Neural cell (in vitro differentiated cells): ENCODE measurements at regions not wholly inside any gene's neighbourhood (a gene's known extent, or its start where the extent isn't known, plus 50 kb on each side); places are given as distances from the start of the nearest gene placed in this dataset.

Experiments
- H2AFZ ChIP-seq: fragments of 200-600, 300-800 bp; sonication (generic), shearing (Covaris generic); 2 replicates; pipeline ENCODE4 v1.6.0; 2014; ENCODE audit warnings: low read depth, mild to moderate bottlenecking, antibody characterized with exemption, low read length, moderate library complexity
- H3F3A ChIP-seq: fragments of 200-600 bp; shearing (Covaris generic); 2 replicates; pipeline ENCODE4 v1.6.1; 2016; ENCODE audit warnings: mild to moderate bottlenecking, moderate library complexity, mixed read lengths, antibody characterized with exemption, low read length; ENCODE audit not compliant: insufficient read depth, poor library complexity, severe bottlenecking
- H3K27ac ChIP-seq: fragments of 200-600, 300-800 bp; sonication (generic), shearing (Covaris generic); 2 replicates; pipeline ENCODE4 v1.5.1; 2014; ENCODE audit warnings: mild to moderate bottlenecking, low read length, moderate library complexity
- H3K27me3 ChIP-seq: fragments of 300-800, 200-600 bp; sonication (generic), shearing (Covaris generic); 2 replicates; pipeline ENCODE4 v1.6.0; 2014; ENCODE audit warnings: mild to moderate bottlenecking, low read depth, low read length, moderate library complexity; ENCODE audit not compliant: insufficient read depth
- H3K36me3 ChIP-seq: fragments of 300-800, 200-600 bp; sonication (generic), shearing (Covaris generic); 2 replicates; pipeline ENCODE4 v1.5.1; 2014; ENCODE audit warnings: mild to moderate bottlenecking, antibody characterized with exemption, low read length, moderate library complexity; ENCODE audit not compliant: insufficient read depth
- H3K4me2 ChIP-seq: fragments of 300-800, 200-600 bp; sonication (generic), shearing (Covaris generic); 2 replicates; pipeline ENCODE4 v1.6.0; 2014; ENCODE audit warnings: mild to moderate bottlenecking, low read length
- H3K4me3 ChIP-seq: fragments of 300-800, 200-600 bp; sonication (generic), shearing (Covaris generic); 2 replicates; pipeline ENCODE4 v1.5.1; 2014; ENCODE audit warnings: mild to moderate bottlenecking, low read length, moderate library complexity
- H3K79me2 ChIP-seq: fragments of 200-600 bp; shearing (Covaris generic); replicated peaks from 2 replicates; pipeline ENCODE4 v1.6.0; 2014; ENCODE audit warnings: mild to moderate bottlenecking, low read length, moderate library complexity; ENCODE audit not compliant: insufficient read depth
- H3K9ac ChIP-seq: fragments of 300-800, 200-600 bp; sonication (generic), shearing (Covaris generic); 2 replicates; pipeline ENCODE4 v1.6.1; 2016; ENCODE audit warnings: mild to moderate bottlenecking, low read length, mixed read lengths
- H3K9me2 ChIP-seq: fragments of 200-600 bp; shearing (Covaris generic); 2 replicates; pipeline ENCODE4 v1.6.1; 2016; ENCODE audit warnings: mild to moderate bottlenecking, low read length, mixed read lengths; ENCODE audit not compliant: insufficient read depth
- H3K9me3 ChIP-seq: fragments of 200-600, 300-800 bp; sonication (generic), shearing (Covaris generic); 2 replicates; pipeline ENCODE4 v1.6.1; 2016; ENCODE audit warnings: mild to moderate bottlenecking, mixed run types, low read length, moderate library complexity, mixed read lengths
- H4K20me1 ChIP-seq: fragments of 200-600 bp; shearing (Covaris generic); 2 replicates; pipeline ENCODE4 v1.6.1; 2016; ENCODE audit warnings: mild to moderate bottlenecking, mixed run types; ENCODE audit not compliant: insufficient read depth
- CTCF ChIP-seq: fragments of 450-650 bp; IDR thresholded peaks from 2 replicates; pipeline ENCODE4 v1.5.1; 2014; ENCODE audit warnings: antibody characterized with exemption, mild to moderate bottlenecking, moderate library complexity; ENCODE audit not compliant: poor library complexity, severe bottlenecking
- EP300 ChIP-seq: fragments of 450-650 bp; conservative IDR thresholded peaks from 2 replicates; pipeline ENCODE4 v1.6.1; 2014; ENCODE audit warnings: antibody characterized with exemption, mild to moderate bottlenecking, moderate library complexity; ENCODE audit not compliant: poor library complexity, severe bottlenecking
- EZH2 ChIP-seq: fragments of 200-600, 300-800 bp; shearing (Covaris generic), sonication (generic); IDR thresholded peaks from 2 replicates; pipeline ENCODE4 v1.6.1; 2014; ENCODE audit warnings: antibody characterized with exemption, low read length, borderline replicate concordance, mild to moderate bottlenecking; ENCODE audit not compliant: insufficient read depth, poor library complexity, severe bottlenecking
- MXI1 ChIP-seq: fragments of 450-650 bp; conservative IDR thresholded peaks from 2 replicates; pipeline ENCODE4 v1.6.1; 2014; ENCODE audit warnings: antibody characterized with exemption, mild to moderate bottlenecking; ENCODE audit not compliant: poor library complexity, severe bottlenecking
- POLR2AphosphoS5 ChIP-seq: IDR thresholded peaks from 2 replicates; pipeline ENCODE4 v1.6.1; 2012
- RAD21 ChIP-seq: fragments of 450-650 bp; conservative IDR thresholded peaks from 2 replicates; pipeline ENCODE4 v1.6.1; 2014; ENCODE audit warnings: antibody characterized with exemption, mild to moderate bottlenecking, moderate library complexity
- REST ChIP-seq: IDR thresholded peaks from 2 replicates; pipeline ENCODE4 v1.6.1; 2012; ENCODE audit warnings: borderline replicate concordance
- SMC3 ChIP-seq: fragments of 450-650 bp; conservative IDR thresholded peaks from 2 replicates; pipeline ENCODE4 v1.6.1; 2014; ENCODE audit warnings: antibody characterized with exemption, mild to moderate bottlenecking, moderate library complexity; ENCODE audit not compliant: poor library complexity
- TAF1 ChIP-seq: IDR thresholded peaks from 2 replicates; pipeline ENCODE4 v1.6.1; 2012; ENCODE audit warnings: low read depth

GRCh38 chr2:149765003-149765402, 177.4 kb upstream of the MMADHC start:
- Histone ChIP-seq H3K27ac (no peak overlapping the region), H4K20me1 (no peaks in the 10 kb centered on the region), H3K4me3 (no peak overlapping the region), H3K9ac (no peak overlapping the region), H3K36me3 (no peaks in the 10 kb centered on the region), H3K79me2 (no peaks in the 10 kb centered on the region), H3K9me2 (no peaks in the 10 kb centered on the region), H2AFZ (no peak overlapping the region), H3F3A (no peaks in the 10 kb centered on the region), H3K27me3 (no peaks in the 10 kb centered on the region), H3K9me3 (no peaks in the 10 kb centered on the region), H3K4me2 (no peak overlapping the region)
- TF ChIP-seq REST (no peak), TAF1 (no peak), EZH2 (no peak), CTCF (no peak), EP300 (no peak), RAD21 (no peak), POLR2AphosphoS5 (no peak), MXI1 (no peak), SMC3 (no peak)

- H3K4me2 ChIP-seq = no peak overlapping the region
- H3F3A ChIP-seq = no peaks in the 10 kb centered on the region
- TF ChIP-seq POLR2AphosphoS5 (no peak), RAD21 (no peak), EZH2 (no peak), TAF1 (no peak), EP300 (no peak), MXI1 (no peak), CTCF (no peak), SMC3 (no peak), REST (no peak)
Observed at GRCh38 chr2:149763358-149763757, 175.8 kb upstream of the MMADHC start.

More at GRCh38 chr2:149763358-149763757, 175.8 kb upstream of the MMADHC start:
- Histone ChIP-seq H3K36me3 (no peaks in the 10 kb centered on the region), H3K9ac (no peak overlapping the region), H3K9me2 (no peaks in the 10 kb centered on the region), H3K9me3 (no peaks in the 10 kb centered on the region), H3K27me3 (no peaks in the 10 kb centered on the region), H3K79me2 (no peaks in the 10 kb centered on the region), H3K27ac (no peak overlapping the region), H4K20me1 (no peaks in the 10 kb centered on the region), H2AFZ (no peak overlapping the region), H3K4me3 (no peak overlapping the region)
